IMR-90 (cell line): ENCODE measurements at regions not wholly inside any gene's neighbourhood (a gene's known extent, or its start where the extent isn't known, plus 50 kb on each side); places are given as distances from the start of the nearest gene placed in this dataset.

Experiments used
- ATAC-seq: fragments of 200-7000 bp; cut with Tn5 transposase; 2 replicates; pipeline ENCODE4 v1.9.1; 2020; ENCODE audit warnings: low read depth, mild to moderate bottlenecking, moderate library complexity
- BruUV-seq: library from RNA; stranded (reverse); fragments of 400-500 nt; replicated peaks from 2 replicates; lab custom pipeline; 2021; lab: Mats Ljungman, UMichigan
- CTCF ChIA-PET: fragments of 300-600 bp; formaldehyde crosslinking; extraction: SDS; loops from one replicate; lab custom pipeline; 2021; ENCODE audit warnings: antibody characterized with exemption; lab: Yijun Ruan, JAX
- POLR2A ChIA-PET: fragments of 300-600 bp; sonication (Branson Sonifier 250); formaldehyde crosslinking; loops from one replicate; lab custom pipeline; 2022; ENCODE audit warnings: antibody characterized with exemption; ENCODE audit not compliant: unreplicated experiment; lab: Charles Lee
- DNase-seq: peaks from one replicate; pipeline ENCODE4 v3.0.0; 2013
- H2AFZ ChIP-seq: replicated peaks from 2 replicates; pipeline ENCODE3; 2013; ENCODE audit warnings: low read length, mild to moderate bottlenecking; ENCODE audit not compliant: poor library complexity
- H2AK5ac ChIP-seq: 2 replicates; pipeline ENCODE4 v1.6.1; 2013; ENCODE audit warnings: low read depth, low read length, inconsistent platforms
- H2AK9ac ChIP-seq: replicated peaks from 2 replicates; pipeline ENCODE3; 2013; ENCODE audit warnings: mild to moderate bottlenecking, low read depth, low read length, moderate library complexity; ENCODE audit not compliant: poor library complexity
- H2BK120ac ChIP-seq: 2 replicates; pipeline ENCODE4 v1.6.1; 2013; ENCODE audit warnings: low read depth, low read length, inconsistent platforms
- H2BK15ac ChIP-seq: 3 replicates; pipeline ENCODE4 v1.6.1; 2013; ENCODE audit warnings: low read depth, low read length, inconsistent platforms
- H2BK20ac ChIP-seq: 2 replicates; pipeline ENCODE4 v1.6.1; 2013; ENCODE audit warnings: low read depth, mild to moderate bottlenecking, inconsistent platforms, low read length, moderate library complexity
- H2BK5ac ChIP-seq: 2 replicates; pipeline ENCODE4 v1.6.1; 2013; ENCODE audit warnings: mild to moderate bottlenecking, low read depth, low read length, inconsistent platforms; ENCODE audit not compliant: poor library complexity, severe bottlenecking
- H3K14ac ChIP-seq: replicated peaks from 2 replicates; pipeline ENCODE4 v1.6.1; 2013; ENCODE audit warnings: low read depth, low read length, inconsistent platforms
- H3K18ac ChIP-seq: 2 replicates; pipeline ENCODE4 v1.6.1; 2013; ENCODE audit warnings: low read depth, low read length, control low read depth
- H3K23ac ChIP-seq: 2 replicates; pipeline ENCODE4 v1.6.1; 2013; ENCODE audit warnings: low read depth, low read length, inconsistent platforms
- H3K27ac ChIP-seq: 2 replicates; pipeline ENCODE4 v1.5.1; 2013; ENCODE audit warnings: mild to moderate bottlenecking, control low read depth, low read length; ENCODE audit not compliant: insufficient read depth
- H3K27me3 ChIP-seq: 2 replicates; pipeline ENCODE4 v1.6.1; 2013; ENCODE audit warnings: low read length; ENCODE audit not compliant: control insufficient read depth, insufficient read depth
- H3K36me3 ChIP-seq: 2 replicates; pipeline ENCODE4 v1.6.1; 2013; ENCODE audit warnings: low read length, mixed read lengths; ENCODE audit not compliant: control insufficient read depth, insufficient read depth
- H3K4ac ChIP-seq: 2 replicates; pipeline ENCODE4 v1.6.1; 2013; ENCODE audit warnings: low read depth, low read length, inconsistent platforms
- H3K4me1 ChIP-seq: 2 replicates; pipeline ENCODE4 v1.6.1; 2013; ENCODE audit warnings: low read length, mixed read lengths; ENCODE audit not compliant: control insufficient read depth, insufficient read depth
- H3K4me2 ChIP-seq: 2 replicates; pipeline ENCODE4 v1.6.1; 2013; ENCODE audit warnings: low read depth, mild to moderate bottlenecking, control low read depth, low read length, moderate library complexity
- H3K4me3 ChIP-seq: 2 replicates; pipeline ENCODE4 v1.5.1; 2013; ENCODE audit warnings: low read depth, mild to moderate bottlenecking, control low read depth, low read length, moderate library complexity; ENCODE audit not compliant: insufficient read depth
- H3K56ac ChIP-seq: 2 replicates; pipeline ENCODE4 v1.6.1; 2013; ENCODE audit warnings: low read length, inconsistent platforms; ENCODE audit not compliant: insufficient read depth; ENCODE audit errors: extremely low read depth
- H3K79me1 ChIP-seq, 2 experiments: 2 replicates each; pipeline ENCODE4 v1.6.1; 2013; ENCODE audit warnings: low read length in 2 of 2, inconsistent platforms in 1 of 2, low read depth in 1 of 2
- H3K9ac ChIP-seq: 2 replicates; pipeline ENCODE4 v1.6.1; 2013; ENCODE audit warnings: low read depth, low read length, control low read depth
- H3K9me1 ChIP-seq: 2 replicates; pipeline ENCODE4 v1.6.1; 2013; ENCODE audit warnings: low read length, inconsistent platforms; ENCODE audit not compliant: insufficient read depth
- H3K9me3 ChIP-seq: 2 replicates; pipeline ENCODE4 v1.6.1; 2013; ENCODE audit warnings: low read length; ENCODE audit not compliant: control insufficient read depth, insufficient read depth
- H4K20me1 ChIP-seq: 2 replicates; pipeline ENCODE4 v1.6.1; 2013; ENCODE audit warnings: low read length, inconsistent platforms; ENCODE audit not compliant: insufficient read depth
- H4K5ac ChIP-seq: 2 replicates; pipeline ENCODE4 v1.6.1; 2013; ENCODE audit warnings: mild to moderate bottlenecking, low read depth, low read length, control low read depth
- H4K8ac ChIP-seq, 2 experiments: 2 replicates each; pipeline ENCODE4 v1.6.1; 2013; ENCODE audit warnings: low read depth in 2 of 2, low read length in 2 of 2, control low read depth in 1 of 2, inconsistent platforms in 1 of 2
- H4K91ac ChIP-seq: 2 replicates; pipeline ENCODE4 v1.6.1; 2013; ENCODE audit warnings: low read depth, low read length, inconsistent platforms; ENCODE audit not compliant: insufficient read depth
- CEBPB ChIP-seq: IDR thresholded peaks from 2 replicates; pipeline ENCODE4 v1.6.1; 2012; ENCODE audit warnings: low read depth, low read length, improper control_type of control experiment
- MAFK ChIP-seq: IDR thresholded peaks from 2 replicates; pipeline ENCODE4 v1.6.1; 2012; ENCODE audit warnings: low read depth, low read length, improper control_type of control experiment
- WGBS, 2 experiments: methylation state at CpG; one replicate each; pipeline versions ENCODE4 v1.1.5 to v1.1.7; 2013; ENCODE audit warnings: missing lambda C conversion rate in 2 of 2; ENCODE audit not compliant: insufficient read length in 1 of 2; ENCODE audit errors: extremely low coverage in 2 of 2; 5-methylcytosine and 5-hydroxymethylcytosine counted together
- dilution Hi-C: fragments of 300-500 bp; cut with HindIII; formaldehyde crosslinking; loops from one replicate; pipeline ENCODE4 v1.14.3; 2018; ENCODE audit warnings: low sequenced_read_pairs; ENCODE audit not compliant: unreplicated experiment
- in situ Hi-C: fragments of 300-500 bp; cut with MboI; formaldehyde crosslinking; loops from 3 replicates; pipeline ENCODE4 v1.14.3; 2019; ENCODE audit warnings: low sequenced_read_pairs, inconsistent platforms, mixed read lengths
- intact Hi-C: fragments of 100-400 bp; cut with micrococcal nuclease; formaldehyde crosslinking; loops from 2 replicates; pipeline ENCODE4 v1.10.0; 2022

GRCh38 chr4:57443787-57444186 lies 333.6 kb upstream of the IGFBP7 start:
- H3K56ac ChIP-seq = no peak overlapping the region
- H2BK5ac ChIP-seq = no peak overlapping the region
- TF ChIP-seq MAFK (no peak), CEBPB (no peak)
- no peak overlapping the region for H2BK120ac ChIP-seq
- no peak overlapping the region for H2AK9ac ChIP-seq
- no peaks in the 10 kb centered on the region for H3K9me3 ChIP-seq
- no peak overlapping the region for H4K8ac ChIP-seq
- H3K14ac ChIP-seq = no peak overlapping the region
- in situ Hi-C loops (loop anchor here (25.0 kb wide), 1 partner anchor 406 kb away; no protein-coding TSS in a partner anchor), intact Hi-C loops (no loop called here), dilution Hi-C loops (no loop called here)
- no peaks in the 10 kb centered on the region for H3K4me1 ChIP-seq
- H2BK15ac ChIP-seq = no peak overlapping the region
- no peaks in the 10 kb centered on the region for H3K36me3 ChIP-seq
- H3K4ac ChIP-seq = no peak overlapping the region
- H2AFZ ChIP-seq = no peak overlapping the region
- DNase-seq (no peak), ATAC-seq (no peak)
- no peak overlapping the region for H3K27ac ChIP-seq
- H3K4me3 ChIP-seq = no peak overlapping the region
- H3K79me1 ChIP-seq = no peaks in the 10 kb centered on the region
- no peaks in the 10 kb centered on the region for H4K20me1 ChIP-seq
- no peak overlapping the region for H3K9ac ChIP-seq
- H4K5ac ChIP-seq = no peak overlapping the region
- H3K9me1 ChIP-seq = no peaks in the 10 kb centered on the region
- H3K27me3 ChIP-seq = no peaks in the 10 kb centered on the region
- H3K4me2 ChIP-seq = no peak overlapping the region
- BruUV-seq = no TSS peak
- WGBS, 2 experiments = no CpG with 5 or more reads among the region's 2 CpGs
- H3K18ac ChIP-seq = no peak overlapping the region
- ChIA-PET POLR2A (no interaction called here), CTCF (no interaction called here)
- H4K91ac ChIP-seq = no peak overlapping the region
- no peak overlapping the region for H2AK5ac ChIP-seq
- no peak overlapping the region for H2BK20ac ChIP-seq
- no peak overlapping the region for H3K23ac ChIP-seq
